ENCODE measurements at regions not wholly inside any gene's neighbourhood (a gene's known extent, or its start where the extent isn't known, plus 50 kb on each side); places are given as distances from the start of the nearest gene placed in this dataset.

DNA sequence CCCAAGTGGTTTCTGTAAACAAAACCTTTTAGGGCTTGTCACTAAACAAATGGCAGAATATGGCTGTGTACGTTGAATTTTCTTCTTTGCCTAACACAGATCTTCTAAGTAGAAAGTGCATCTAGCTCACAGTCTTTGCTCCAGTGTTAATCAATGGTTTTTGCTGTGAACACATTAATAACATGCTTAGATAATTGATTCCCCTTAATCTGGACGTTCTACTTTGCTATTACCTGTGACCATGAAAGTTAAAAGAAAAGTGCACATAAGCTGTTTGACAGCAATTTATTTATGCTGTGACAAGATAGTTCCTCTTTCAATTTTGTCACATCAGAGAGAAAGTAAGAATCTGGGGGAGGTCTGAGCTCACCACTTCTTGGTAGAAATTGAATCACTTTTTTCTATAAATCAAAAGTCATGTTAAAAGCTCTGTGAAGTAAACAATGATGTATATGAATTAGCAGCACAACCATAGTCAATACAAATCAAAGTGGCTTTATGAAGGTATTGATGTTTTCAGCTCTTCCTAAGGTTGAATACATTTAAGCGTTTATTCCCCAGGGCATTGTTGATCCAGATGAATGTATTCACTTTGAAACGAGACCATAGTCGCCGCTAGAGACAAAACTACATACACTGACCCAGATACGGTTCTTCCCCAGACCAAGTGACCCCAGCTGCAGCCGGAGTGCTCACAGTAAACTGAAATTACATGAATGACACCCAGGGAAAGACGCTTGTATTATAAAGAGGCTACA, 174.6 kb upstream of the ZNF608 start:
- DNase-seq (no peak), ATAC-seq (no peak)
- intact Hi-C loops (cut with DNase I; ENCODE audit: low total_unique reads) (no loop called here), in situ Hi-C loops (cut with MboI; ENCODE audit: low sequenced_read_pairs in 4 of 4) (no loop called here)
- no peak overlapping the region for H3K27ac ChIP-seq
- no peaks in the 10 kb centered on the region for H3K27me3 ChIP-seq
- TF ChIP-seq, protein P1, sequence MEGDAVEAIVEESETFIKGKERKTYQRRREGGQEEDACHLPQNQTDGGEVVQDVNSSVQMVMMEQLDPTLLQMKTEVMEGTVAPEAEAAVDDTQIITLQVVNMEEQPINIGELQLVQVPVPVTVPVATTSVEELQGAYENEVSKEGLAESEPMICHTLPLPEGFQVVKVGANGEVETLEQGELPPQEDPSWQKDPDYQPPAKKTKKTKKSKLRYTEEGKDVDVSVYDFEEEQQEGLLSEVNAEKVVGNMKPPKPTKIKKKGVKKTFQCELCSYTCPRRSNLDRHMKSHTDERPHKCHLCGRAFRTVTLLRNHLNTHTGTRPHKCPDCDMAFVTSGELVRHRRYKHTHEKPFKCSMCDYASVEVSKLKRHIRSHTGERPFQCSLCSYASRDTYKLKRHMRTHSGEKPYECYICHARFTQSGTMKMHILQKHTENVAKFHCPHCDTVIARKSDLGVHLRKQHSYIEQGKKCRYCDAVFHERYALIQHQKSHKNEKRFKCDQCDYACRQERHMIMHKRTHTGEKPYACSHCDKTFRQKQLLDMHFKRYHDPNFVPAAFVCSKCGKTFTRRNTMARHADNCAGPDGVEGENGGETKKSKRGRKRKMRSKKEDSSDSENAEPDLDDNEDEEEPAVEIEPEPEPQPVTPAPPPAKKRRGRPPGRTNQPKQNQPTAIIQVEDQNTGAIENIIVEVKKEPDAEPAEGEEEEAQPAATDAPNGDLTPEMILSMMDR (IDR thresholded peaks at IDR 0.05 in 4 of 5, conservative IDR thresholded peaks at IDR 0.05 in 1 of 5), result no peak
- no peak for TF ChIP-seq POLR2A (IDR thresholded peaks at IDR 0.05)
- H3K4me1 ChIP-seq, result peaks cover 4 to 11% of the 10 kb centered on the region in 2 donors
- H3K9me3 ChIP-seq, result no peaks in the 10 kb centered on the region
- H3K4me3 ChIP-seq, result no peak overlapping the region
- no peaks in the 10 kb centered on the region for H3K36me3 ChIP-seq

DNA sequence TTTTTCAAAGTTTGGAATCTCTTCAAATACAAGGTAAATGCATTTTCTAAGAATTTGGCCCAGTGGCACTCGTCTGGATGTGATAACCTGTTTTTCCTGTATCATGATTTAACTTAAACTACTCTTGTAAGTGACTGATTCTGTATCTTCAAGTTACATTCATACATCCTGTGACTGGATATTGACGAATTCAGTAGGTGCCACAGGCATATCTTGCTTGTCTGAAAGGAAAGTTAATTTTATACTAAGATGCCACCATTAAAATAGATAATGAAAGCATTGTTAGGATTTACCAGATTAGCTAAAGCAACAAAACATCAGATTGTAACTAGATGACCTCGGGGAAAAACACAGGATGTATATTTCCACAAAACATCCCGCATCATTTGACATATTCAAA, 175.3 kb upstream of the ZNF608 start:
- H3K36me3 ChIP-seq, result no peaks in the 10 kb centered on the region
- no peak for ATAC-seq
- H3K4me3 ChIP-seq, result no peak overlapping the region
- in situ Hi-C loops (cut with MboI; ENCODE audit: low sequenced_read_pairs in 4 of 4) (no loop called here), intact Hi-C loops (cut with DNase I; ENCODE audit: low total_unique reads) (no loop called here)
- no peak for TF ChIP-seq POLR2A (IDR thresholded peaks at IDR 0.05)
- TF ChIP-seq, protein P1 (IDR thresholded peaks at IDR 0.05 in 4 of 5, conservative IDR thresholded peaks at IDR 0.05 in 1 of 5), result no peak
- H3K27me3 ChIP-seq, result no peaks in the 10 kb centered on the region
- H3K4me1 ChIP-seq, result peaks cover 4 to 11% of the 10 kb centered on the region in 2 donors
- H3K9me3 ChIP-seq, result no peaks in the 10 kb centered on the region
- H3K27ac ChIP-seq, result no peak overlapping the region
- DNase-seq, result no peak

DNA sequence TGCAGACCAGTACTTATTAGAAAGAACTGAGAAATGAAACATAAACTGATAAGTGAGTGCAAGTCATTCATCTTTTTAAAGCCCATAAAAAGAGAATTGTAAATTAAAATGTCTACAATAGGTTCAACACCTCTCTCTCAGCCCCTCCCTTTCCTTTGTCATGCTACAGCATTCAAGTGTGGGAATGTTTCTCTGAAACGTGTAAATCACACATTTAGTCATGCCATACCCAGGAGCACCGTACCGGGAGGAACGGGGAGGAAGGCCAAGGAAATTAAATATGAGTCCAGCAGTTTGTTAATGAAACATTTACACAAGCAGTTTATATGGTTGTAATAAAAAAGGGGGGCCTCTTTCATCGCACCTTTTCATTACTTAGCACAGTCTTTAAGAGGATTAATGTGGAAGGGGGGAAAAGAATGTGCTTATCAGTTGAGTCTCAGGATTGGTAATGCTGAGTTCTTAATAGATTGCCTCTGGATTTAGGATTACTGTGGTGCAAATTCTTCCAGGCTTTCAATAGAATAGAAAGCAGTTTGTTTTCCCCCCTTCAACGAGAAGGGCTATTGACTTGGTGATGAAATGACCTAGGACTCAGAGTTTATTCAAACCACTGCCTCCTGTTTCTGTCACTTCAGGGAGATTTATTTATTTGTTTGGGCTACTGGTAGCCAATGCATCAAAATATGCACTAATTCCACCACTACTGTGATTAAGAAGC, 176.0 kb upstream of the ZNF608 start:
- Histone ChIP-seq H3K4me1 (peaks cover 4 to 11% of the 10 kb centered on the region in 2 donors), H3K9me3 (no peaks in the 10 kb centered on the region), H3K4me3 (no peak overlapping the region), H3K36me3 (no peaks in the 10 kb centered on the region), H3K27me3 (no peaks in the 10 kb centered on the region), H3K27ac (no peak overlapping the region)
- TF ChIP-seq POLR2A (IDR thresholded peaks at IDR 0.05), result no peak
- TF ChIP-seq, protein P1 (IDR thresholded peaks at IDR 0.05 in 4 of 5, conservative IDR thresholded peaks at IDR 0.05 in 1 of 5), result no peak
- intact Hi-C loops (cut with DNase I; ENCODE audit: low total_unique reads) (no loop called here), in situ Hi-C loops (cut with MboI; ENCODE audit: low sequenced_read_pairs in 4 of 4) (no loop called here)
- DNase-seq, result no peak
- no peak for ATAC-seq

DNA sequence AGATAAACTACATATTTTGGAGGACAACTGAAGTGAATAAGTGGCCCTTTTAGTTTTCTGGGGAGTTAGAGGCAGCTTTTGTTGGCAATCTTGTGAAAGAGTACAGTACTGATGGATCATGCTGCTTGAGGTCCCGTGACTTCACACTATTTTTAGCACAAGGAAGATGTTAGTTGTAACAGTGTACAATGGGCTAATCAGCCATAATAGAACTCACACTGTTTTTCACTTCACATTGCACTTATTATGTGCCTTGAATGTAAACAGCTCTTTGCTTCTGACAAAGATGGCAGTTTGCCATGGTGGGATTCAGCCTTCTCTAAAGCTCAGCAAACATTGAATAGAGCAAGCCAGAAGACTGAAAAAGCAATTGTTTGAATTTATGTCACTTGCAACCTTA, 176.7 kb upstream of the ZNF608 start:
- Histone ChIP-seq H3K4me1 (peaks cover 4 to 11% of the 10 kb centered on the region in 2 donors), H3K4me3 (no peak overlapping the region), H3K36me3 (no peaks in the 10 kb centered on the region), H3K27me3 (no peaks in the 10 kb centered on the region), H3K27ac (no peak overlapping the region), H3K9me3 (no peaks in the 10 kb centered on the region)
- DNase-seq, result peak in 1 of 2 donors; percentile 23
- in situ Hi-C loops (cut with MboI; ENCODE audit: low sequenced_read_pairs in 4 of 4), result no loop called here
- TF ChIP-seq, protein P1 (IDR thresholded peaks at IDR 0.05 in 4 of 5, conservative IDR thresholded peaks at IDR 0.05 in 1 of 5), result no peak
- no peak for TF ChIP-seq POLR2A (IDR thresholded peaks at IDR 0.05)
- intact Hi-C loops (cut with DNase I; ENCODE audit: low total_unique reads), result no loop called here
- peak; percentile 92 to 96 for ATAC-seq

Measured in gastrocnemius medialis (tissue), 4 donors.